H1 (cell line): ENCODE measurements at regions not wholly inside any gene's neighbourhood (a gene's known extent, or its start where the extent isn't known, plus 50 kb on each side); places are given as distances from the start of the nearest gene placed in this dataset.

ENCODE experiments used
- ATF3 ChIP-seq: IDR thresholded peaks from 2 replicates; pipeline ENCODE4 v1.6.1; 2011; ENCODE audit warnings: low read depth, mild to moderate bottlenecking, low read length; ENCODE audit not compliant: insufficient read depth
- CEBPB ChIP-seq: IDR thresholded peaks from 2 replicates; pipeline ENCODE4 v1.6.1; 2012; ENCODE audit warnings: low read depth, low read length
- E2F6 ChIP-seq: IDR thresholded peaks from 2 replicates; pipeline ENCODE4 v1.6.1; 2012; ENCODE audit warnings: inconsistent platforms
- SUZ12 ChIP-seq: fragments of 200-600 bp; sonication (generic); IDR thresholded peaks from 2 replicates; pipeline ENCODE4 v1.6.1; 2012; ENCODE audit warnings: mild to moderate bottlenecking, inconsistent platforms, low read length, moderate library complexity, mixed read lengths
- TAF7 ChIP-seq: optimal IDR thresholded peaks from 2 replicates; pipeline ENCODE3; 2011; ENCODE audit warnings: low read depth, mild to moderate bottlenecking, inconsistent platforms, low read length, moderate library complexity, borderline replicate concordance

GRCh38 chr11:129681344-129682114 lies 134.1 kb upstream of the TMEM45B start (continued):
- no peak for TF ChIP-seq TAF7
- TF ChIP-seq CEBPB, result no peak
- TF ChIP-seq SUZ12, result no peak
- TF ChIP-seq ATF3, result no peak
- TF ChIP-seq E2F6, result no peak
- TF ChIP-seq, all 59 proteins: peak for 0
